ENCODE measurements at regions not wholly inside any gene's neighbourhood (a gene's known extent, or its start where the extent isn't known, plus 50 kb on each side); places are given as distances from the start of the nearest gene placed in this dataset.
"Not testable (repeated sequence)": the region's sequence is repeated elsewhere in the genome, so short reads cannot be mapped to it uniquely, and the experiment has no call there.

GRCh38 chr20:29119684-29120083, 2137.8 kb upstream of the DEFB115 start:
- not testable (repeated sequence) for DNase-seq (ENCODE audit: low read depth in 4 of 4, low spot score in 1 of 4)

- DNase-seq (ENCODE audit: low read depth in 4 of 4, low spot score in 1 of 4) = not testable (repeated sequence)
These were observed 2137.4 kb upstream of the DEFB115 start for GRCh38 chr20:29120088-29120487.

- DNase-seq (ENCODE audit: low read depth in 4 of 4, low spot score in 1 of 4) = not testable (repeated sequence)
These were observed 2136.9 kb upstream of the DEFB115 start for GRCh38 chr20:29120575-29120974.

- DNase-seq (ENCODE audit: low read depth in 4 of 4, low spot score in 1 of 4) = not testable (repeated sequence)
These were observed 2134.7 kb upstream of the DEFB115 start for GRCh38 chr20:29122784-29123183.

- no peak for DNase-seq (ENCODE audit: low read depth in 4 of 4, low spot score in 1 of 4)
These were observed 2133.6 kb upstream of the DEFB115 start for GRCh38 chr20:29123861-29124260.
